ENCODE measurements at regions not wholly inside any gene's neighbourhood (a gene's known extent, or its start where the extent isn't known, plus 50 kb on each side); places are given as distances from the start of the nearest gene placed in this dataset.

DNA sequence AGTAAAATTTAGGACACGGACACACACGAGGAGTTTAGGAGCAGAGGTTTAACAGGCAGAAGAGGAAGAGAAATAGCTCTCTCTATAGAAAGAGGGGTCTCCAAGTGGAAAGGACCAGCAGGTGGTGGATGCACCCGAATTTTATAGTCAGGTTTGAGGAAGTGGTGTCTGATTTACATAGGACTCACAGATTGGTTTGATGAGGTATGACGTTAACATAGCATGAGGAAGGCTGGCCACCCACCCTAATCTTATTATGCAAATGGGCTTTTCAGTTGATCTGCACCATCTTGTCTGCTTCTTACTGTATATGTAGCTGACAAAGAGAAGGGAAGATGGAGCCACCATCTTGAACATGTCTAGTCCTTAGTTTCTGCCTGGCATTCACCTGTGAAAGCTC lies 52.5 kb upstream of the RGS2 start:
- no peaks in the 10 kb centered on the region for H3K27me3 ChIP-seq
- no peaks in the 10 kb centered on the region for H3K4me1 ChIP-seq
- no peak for TF ChIP-seq POLR2A (IDR thresholded peaks at IDR 0.05)
- TF ChIP-seq, protein P1, sequence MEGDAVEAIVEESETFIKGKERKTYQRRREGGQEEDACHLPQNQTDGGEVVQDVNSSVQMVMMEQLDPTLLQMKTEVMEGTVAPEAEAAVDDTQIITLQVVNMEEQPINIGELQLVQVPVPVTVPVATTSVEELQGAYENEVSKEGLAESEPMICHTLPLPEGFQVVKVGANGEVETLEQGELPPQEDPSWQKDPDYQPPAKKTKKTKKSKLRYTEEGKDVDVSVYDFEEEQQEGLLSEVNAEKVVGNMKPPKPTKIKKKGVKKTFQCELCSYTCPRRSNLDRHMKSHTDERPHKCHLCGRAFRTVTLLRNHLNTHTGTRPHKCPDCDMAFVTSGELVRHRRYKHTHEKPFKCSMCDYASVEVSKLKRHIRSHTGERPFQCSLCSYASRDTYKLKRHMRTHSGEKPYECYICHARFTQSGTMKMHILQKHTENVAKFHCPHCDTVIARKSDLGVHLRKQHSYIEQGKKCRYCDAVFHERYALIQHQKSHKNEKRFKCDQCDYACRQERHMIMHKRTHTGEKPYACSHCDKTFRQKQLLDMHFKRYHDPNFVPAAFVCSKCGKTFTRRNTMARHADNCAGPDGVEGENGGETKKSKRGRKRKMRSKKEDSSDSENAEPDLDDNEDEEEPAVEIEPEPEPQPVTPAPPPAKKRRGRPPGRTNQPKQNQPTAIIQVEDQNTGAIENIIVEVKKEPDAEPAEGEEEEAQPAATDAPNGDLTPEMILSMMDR (IDR thresholded peaks at IDR 0.05), result no peak
- 89 to 91% methylated on average over 4 of the region's 4 CpGs for WGBS, 2 donors
- H3K27ac ChIP-seq, result no peak overlapping the region
- intact Hi-C loops (cut with DNase I), result no loop called here
- DNase-seq, result no peak
- H3K9me3 ChIP-seq, result no peaks in the 10 kb centered on the region
- H3K4me3 ChIP-seq (replicated peaks in 1 of 3), result no peak overlapping the region
- H3K36me3 ChIP-seq, result no peaks in the 10 kb centered on the region

DNA sequence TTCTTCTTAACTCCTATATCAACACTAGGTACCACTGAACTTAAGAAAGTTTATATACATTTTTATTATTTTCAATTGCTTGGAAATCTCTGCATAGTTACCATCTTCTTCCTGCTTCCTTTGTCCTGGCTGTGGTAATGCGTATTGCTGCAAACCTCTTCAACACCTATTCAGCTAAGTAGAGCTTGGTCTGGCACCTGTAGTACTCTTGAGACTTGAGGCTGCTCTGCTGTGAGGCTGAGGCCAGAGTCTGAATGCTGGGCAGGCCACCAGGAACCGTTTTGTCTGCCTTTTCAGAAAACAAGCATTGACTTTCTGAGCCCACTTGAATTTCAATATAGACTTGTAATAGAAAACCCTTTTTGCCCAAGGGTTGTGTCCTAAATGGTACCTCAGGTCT lies 52.0 kb upstream of the RGS2 start:
- DNase-seq, result peak in 1 of 2 donors; percentile 21
- Histone ChIP-seq H3K27me3 (no peaks in the 10 kb centered on the region), H3K36me3 (no peaks in the 10 kb centered on the region), H3K27ac (no peak overlapping the region), H3K4me1 (no peaks in the 10 kb centered on the region), H3K4me3 (replicated peaks in 1 of 3) (no peak overlapping the region), H3K9me3 (no peaks in the 10 kb centered on the region)
- TF ChIP-seq POLR2A (IDR thresholded peaks at IDR 0.05), result no peak
- TF ChIP-seq, protein P1 (IDR thresholded peaks at IDR 0.05), result no peak
- 37 to 43% methylated on average over 2 of the region's 2 CpGs for whole genome bisulfite sequencing, 2 donors
- intact Hi-C loops (cut with DNase I), result no loop called here

DNA sequence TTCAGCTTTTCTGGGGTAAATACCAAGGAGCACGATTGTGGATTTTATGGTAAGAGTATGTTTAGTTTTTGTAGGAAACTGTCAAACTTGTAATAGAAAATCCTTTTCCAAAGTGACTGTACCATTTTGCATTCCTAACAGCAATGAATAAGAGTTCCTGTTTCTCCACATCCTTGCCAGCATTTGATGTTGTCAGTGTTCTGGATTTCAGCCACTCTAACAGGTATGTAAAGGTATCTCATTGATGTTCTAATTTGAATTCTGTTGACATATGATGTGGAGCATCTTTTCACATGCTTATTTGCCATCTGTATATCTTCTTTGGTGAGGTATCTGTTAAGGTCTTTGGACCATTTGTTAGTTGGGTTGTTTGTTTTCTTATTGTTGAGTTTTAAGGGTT lies 50.3 kb upstream of the RGS2 start:
- intact Hi-C loops (cut with DNase I), result no loop called here
- Histone ChIP-seq H3K4me3 (replicated peaks in 1 of 3) (no peak overlapping the region), H3K4me1 (no peaks in the 10 kb centered on the region), H3K27me3 (no peaks in the 10 kb centered on the region), H3K9me3 (no peaks in the 10 kb centered on the region), H3K27ac (no peak overlapping the region), H3K36me3 (no peaks in the 10 kb centered on the region)
- WGBS, 2 donors, result 97 to 98% methylated on average over 1 of the region's 1 CpG
- no peak for DNase-seq
- TF ChIP-seq, protein P1 (IDR thresholded peaks at IDR 0.05), result no peak
- no peak for TF ChIP-seq POLR2A (IDR thresholded peaks at IDR 0.05)
